ENCODE measurements at regions not wholly inside any gene's neighbourhood (a gene's known extent, or its start where the extent isn't known, plus 50 kb on each side); places are given as distances from the start of the nearest gene placed in this dataset.

DNA sequence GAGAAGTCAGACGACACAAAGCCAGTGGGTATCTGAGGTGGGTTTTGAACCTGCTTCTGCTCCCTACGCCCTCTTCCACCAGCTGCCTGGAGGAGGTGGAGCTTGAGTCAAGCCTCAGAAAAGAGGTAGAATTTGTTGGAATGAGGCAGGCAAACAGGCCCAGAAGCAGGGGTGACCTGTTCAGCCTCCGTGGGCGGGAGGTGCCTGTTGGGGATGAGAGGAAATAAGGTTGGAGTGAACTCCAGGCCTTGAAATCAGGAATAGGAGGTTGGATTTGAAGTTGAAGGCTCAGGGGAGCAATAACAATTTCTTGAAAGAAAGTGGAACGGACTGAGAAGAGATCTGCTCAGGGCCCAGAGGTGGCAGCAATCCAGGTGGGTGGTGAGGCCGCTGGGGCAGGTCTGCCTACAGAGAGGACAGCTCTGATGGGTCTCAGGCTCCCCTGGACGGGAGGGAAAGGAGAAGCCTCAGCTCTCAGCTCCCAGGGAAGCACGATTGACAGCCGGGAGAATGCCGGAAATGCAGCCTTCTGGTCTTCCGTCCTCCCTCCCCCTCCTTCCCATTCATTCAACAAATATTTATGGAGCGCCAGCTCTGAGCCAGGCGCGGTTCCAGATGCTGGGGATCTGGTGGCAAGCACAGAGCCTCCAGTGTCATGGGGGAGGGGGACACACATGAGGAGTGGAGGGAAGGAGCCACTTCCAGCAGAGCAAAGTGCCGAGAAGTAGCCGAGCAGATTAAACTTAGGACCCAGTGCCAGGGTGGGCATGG, 61.9 kb upstream of the CIBAR2 start:
- DNase-seq (ENCODE audit: low read depth) = peak; percentile 60

- DNase-seq (ENCODE audit: low read depth) = no peak
Observed at GRCh38 chr16:85174871-85175723, 62.8 kb upstream of the CIBAR2 start.

GRCh38 chr16:85175724-85176233, 63.5 kb upstream of the CIBAR2 start:
- DNase-seq (ENCODE audit: low read depth) = no peak

DNA sequence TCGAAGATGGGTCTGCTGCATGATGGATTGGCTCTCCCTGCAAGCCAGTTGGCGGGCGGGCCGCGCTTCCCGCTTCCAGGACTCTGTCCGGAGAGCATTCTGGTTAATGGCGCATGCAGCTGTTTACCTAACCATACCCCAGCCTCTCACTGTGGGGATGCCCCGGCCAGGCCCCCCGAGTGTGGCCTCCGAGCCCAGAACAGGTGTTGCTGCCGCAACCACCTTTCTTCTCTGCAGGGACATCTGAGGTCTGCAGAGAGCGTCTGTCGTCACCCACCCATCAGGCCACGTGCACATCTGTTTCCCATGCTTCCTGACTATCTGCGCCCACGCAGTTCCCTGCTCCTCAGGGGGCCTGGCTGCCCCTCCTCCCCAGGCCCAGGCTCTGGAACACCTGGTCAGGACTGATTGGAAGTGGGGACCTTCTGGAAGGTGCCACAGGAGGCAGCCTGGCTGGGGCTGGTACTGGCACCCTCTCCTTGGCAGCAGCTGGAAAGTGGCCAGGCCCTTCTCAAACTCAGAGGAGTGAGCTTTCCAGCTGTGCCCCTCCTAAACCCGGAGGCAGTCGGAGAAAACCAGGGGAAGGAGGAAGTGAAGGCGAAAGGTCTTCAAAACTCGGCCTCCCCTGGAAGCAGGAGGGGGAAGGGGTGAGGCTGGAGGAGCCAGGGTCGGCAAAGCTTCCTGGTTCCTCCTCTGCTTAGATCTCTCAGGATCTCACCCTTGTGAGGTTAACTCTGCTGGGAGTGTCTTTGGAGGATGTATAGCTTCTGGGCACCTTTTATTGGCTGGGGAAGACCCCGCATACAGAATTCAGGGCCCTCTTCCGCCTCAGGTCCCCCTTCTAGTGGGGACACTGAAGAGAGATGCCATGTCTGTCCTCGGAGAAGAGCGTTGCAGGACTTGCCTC, 64.5 kb upstream of the CIBAR2 start:
- no peak for DNase-seq (ENCODE audit: low read depth)

GRCh38 chr16:85177448-85177846, 65.2 kb upstream of the CIBAR2 start:
- no peak for DNase-seq (ENCODE audit: low read depth)

DNA sequence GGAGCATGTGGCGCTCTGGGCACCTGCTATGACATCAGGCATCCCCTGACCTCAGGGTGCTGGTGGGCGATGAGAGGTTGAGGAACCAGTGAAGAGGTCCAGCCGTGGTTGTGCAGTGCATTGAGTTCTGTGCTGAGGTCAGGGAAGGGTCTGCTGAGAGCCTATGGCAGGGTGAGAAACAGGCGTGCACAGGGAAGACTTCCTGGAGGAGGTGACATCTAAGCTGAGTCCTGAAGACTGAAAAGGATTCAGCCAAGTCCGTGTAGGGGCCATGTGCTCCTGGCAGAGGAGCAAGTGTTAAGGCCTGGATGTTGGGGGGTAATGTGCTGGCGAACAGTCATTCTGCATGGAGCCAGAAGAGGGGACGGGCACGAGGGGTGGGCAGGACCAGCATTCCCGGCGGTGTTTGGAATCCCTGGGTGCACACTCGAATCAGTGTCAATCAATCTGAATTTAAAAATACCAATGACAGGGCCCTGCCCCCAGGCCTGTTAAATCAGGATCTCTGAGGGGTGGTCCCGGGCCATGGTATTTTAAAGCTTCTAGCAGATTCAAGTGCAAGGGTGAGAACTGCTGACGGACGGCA, 65.8 kb upstream of the CIBAR2 start:
- no peak for DNase-seq (ENCODE audit: low read depth)

GRCh38 chr16:85178596-85178995, 66.3 kb upstream of the CIBAR2 start:
- DNase-seq (ENCODE audit: low read depth) = no peak

GRCh38 chr16:85179344-85180046, 67.2 kb upstream of the CIBAR2 start:
- DNase-seq (ENCODE audit: low read depth) = no peak

- DNase-seq (ENCODE audit: low read depth) = no peak
Observed at GRCh38 chr16:85180047-85180826, 68.0 kb upstream of the CIBAR2 start.

DNA sequence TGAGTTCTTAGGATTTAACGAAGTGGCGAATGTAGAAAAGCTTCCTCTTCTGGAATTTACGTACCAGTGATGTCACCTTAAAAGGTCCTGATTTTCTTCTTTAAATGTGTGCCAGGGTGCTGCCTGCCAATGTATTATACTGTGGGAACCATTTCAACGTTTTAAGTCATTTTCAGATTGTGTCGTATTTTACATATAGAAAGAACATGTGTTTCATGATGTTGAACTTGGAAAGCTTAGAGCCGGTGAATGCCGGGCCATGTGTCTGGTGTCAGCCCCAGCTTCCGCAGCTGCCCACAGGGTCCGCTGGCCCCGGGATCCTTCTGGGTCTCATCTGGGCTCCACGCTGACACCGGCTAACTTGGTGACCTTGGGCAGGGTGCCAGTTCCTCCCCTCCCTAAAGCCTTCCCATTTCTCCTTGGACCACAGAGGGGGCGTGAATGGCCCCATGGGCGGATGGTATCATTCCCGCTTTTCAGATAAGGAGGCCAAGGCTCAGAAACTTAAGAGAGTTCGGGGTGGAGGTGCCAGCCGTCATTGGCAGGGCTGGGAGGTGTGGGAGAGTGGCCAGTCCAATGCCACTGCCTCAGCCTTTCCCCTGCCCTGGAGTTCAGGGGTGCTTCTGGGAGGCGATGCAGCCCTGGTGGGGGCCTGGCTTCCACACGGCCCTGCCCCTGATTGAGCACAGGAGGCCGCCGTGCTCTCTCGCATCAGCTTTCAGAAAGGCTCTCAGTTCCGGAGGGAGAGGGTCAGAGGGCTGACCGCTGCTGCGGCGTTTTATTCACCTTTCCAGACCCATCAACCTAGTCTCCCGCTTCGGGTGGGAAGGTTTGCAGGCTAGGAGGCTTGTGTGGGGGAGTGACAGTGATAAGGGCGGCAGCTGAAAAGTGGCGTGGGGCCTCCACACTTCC, 68.8 kb upstream of the CIBAR2 start:
- DNase-seq (ENCODE audit: low read depth) = no peak

DNA sequence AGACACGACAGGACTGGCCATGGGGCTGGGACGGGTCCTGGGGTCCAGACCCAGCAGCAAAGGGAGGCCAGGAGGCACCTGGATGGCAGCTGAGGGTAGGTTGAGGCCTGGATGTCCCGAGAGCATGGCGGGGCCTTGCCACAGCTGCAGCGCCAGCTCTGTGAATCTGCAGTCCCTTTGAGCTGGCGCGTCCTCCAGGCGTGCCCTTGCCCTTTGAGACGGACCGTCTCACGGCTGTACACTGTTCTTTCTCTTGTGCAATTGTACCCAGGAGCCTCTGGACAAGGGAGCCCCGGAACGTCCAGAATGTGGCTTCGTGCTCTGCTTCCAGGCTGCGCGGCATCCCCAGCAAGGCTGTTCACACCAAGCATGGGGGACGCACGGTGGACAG, 69.5 kb upstream of the CIBAR2 start:
- no peak for DNase-seq (ENCODE audit: low read depth)

DNA sequence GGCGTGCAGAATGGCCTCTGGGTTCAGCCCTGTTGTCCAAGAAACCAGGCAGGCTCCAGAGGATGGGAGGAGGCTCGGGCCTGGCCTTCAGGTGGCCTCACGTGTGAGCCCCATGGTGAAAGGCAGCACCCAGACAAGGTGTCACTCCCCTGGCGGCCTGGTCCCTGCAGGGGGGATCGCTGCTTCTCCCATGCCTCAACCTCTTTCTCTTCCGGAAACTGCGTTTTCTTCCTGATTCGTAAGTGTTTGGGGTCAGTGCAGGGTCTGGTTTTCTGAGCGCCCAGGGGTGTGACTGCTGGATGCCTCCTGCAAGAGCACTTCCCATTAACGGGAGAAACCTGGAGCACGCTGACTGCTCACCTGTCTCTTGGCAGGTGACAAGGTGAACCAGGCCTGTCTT, 70.0 kb upstream of the CIBAR2 start:
- no peak for DNase-seq (ENCODE audit: low read depth)

DNA sequence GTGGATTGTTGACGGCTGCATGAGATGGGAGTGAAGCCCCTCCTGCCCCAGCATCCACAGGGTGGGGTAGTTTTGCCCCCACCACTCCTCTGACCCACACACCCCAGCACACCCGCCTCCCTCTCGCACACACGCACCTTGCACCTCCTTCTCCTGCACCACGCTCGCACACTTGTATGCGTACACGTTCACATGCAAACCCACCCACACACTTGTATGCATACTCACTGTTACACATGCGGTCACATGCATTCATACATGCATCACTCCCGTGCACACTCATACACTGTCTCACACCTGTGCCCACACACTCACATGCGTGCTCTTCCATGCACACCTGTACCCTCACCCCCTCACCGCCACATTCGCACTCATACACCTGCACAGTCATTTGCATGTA, 70.5 kb upstream of the CIBAR2 start:
- DNase-seq (ENCODE audit: low read depth) = no peak

DNA sequence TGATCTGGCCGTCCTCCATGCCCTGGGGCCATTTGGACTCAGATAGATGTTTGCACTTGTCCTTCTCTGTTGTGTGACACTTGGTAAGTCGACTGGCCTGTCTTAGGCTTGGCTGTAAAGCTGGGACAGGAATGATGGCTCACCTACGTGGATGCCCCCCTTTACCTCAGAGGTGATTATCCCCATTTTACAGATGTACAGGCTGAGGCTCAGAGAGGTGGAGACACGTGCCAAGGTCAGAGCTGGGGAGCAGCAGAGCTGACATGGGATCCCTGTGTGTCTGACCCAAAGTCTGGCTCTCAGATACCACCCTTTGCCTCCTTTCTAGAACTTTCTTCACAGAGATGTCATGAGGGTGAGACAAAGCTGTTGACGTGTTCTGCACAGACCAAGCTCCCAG, 71.3 kb upstream of the CIBAR2 start:
- DNase-seq (ENCODE audit: low read depth) = no peak

GRCh38 chr16:85184404-85184803, 72.1 kb upstream of the CIBAR2 start:
- no peak for DNase-seq (ENCODE audit: low read depth)

DNA sequence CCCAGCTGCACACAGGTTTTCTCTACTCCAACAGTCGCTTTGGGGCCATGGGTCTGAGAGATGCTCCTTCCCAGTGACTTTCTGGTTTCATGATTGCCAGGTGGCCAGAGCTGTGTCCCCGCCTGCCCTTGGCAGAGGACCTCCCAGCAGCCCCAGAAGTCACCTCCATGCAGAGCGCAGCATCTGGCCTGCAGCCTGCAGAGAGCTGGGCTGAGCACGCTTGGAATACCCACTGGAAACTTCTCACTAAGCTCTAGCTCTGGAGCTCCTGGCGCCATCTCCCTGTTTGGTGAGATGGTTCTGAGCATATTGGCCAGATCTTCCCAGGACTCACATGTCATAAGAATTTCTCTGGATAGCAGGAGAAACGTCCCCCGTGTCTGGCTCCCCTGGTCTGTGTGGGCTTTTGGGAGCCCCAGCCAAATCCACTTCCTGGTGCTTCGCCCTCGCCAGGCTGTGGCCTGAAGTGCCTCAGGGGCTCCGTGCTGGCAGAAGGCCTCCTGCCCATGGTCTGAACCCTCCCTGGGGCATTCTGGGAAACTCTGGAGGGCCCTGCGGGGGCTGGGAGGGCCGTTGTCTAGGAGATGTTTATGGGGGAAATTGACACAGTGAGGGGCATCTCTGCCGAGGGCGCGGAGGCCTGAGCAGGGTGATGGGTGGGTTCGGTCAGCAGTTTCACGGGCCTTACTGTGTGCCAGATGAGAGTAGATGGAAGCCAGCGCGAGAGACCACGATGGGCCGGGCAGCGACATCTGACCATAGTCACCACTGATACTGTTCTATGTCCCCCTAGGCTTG, 73.2 kb upstream of the CIBAR2 start:
- no peak for DNase-seq (ENCODE audit: low read depth)

- no peak for DNase-seq (ENCODE audit: low read depth)
Observed at GRCh38 chr16:85187002-85187401, 74.7 kb upstream of the CIBAR2 start.

DNA sequence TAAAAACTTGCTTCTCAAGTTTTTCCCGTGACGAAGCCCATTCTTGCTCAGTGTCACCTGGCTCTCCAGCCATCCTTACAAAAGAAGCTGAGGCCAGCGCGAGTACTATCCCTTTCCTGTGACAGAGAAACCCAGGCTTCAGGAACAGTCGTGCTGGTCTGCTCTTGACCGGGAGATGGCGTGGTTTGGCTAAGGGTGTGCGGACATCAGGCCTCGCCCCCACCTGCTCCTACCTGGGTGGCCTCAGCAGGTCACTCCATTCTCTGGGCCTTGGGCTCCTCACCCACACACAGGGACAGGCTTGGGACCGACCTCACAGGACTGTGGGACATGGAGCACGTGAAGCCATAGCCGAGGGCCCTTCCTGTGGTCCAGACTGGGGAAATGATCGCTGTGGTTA, 75.2 kb upstream of the CIBAR2 start:
- no peak for DNase-seq (ENCODE audit: low read depth)

Data from HS-5 (cell line).